Tibial artery (tissue), 4 donors: ENCODE measurements at regions not wholly inside any gene's neighbourhood (a gene's known extent, or its start where the extent isn't known, plus 50 kb on each side); places are given as distances from the start of the nearest gene placed in this dataset.

Source experiments
- DNase-seq, 2 donors: peaks; one replicate each; pipeline ENCODE4 v3.0.0-alpha.2; 2019
- H3K27ac ChIP-seq, 2 donors: fragments of 200-600 bp; sonication (generic) in 1 of 2; 1 replicate in 1 of 2; 2 replicates in 1 of 2; pipeline ENCODE4 v1.5.1; 2018 to 2019; ENCODE audit warnings: mild to moderate bottlenecking in 1 of 2
- H3K27me3 ChIP-seq, 2 donors: fragments of 200-600 bp; sonication (generic) in 1 of 2; one replicate each; pipeline versions ENCODE4 v1.5.1 to v1.6.0; 2016 to 2019
- H3K36me3 ChIP-seq, 3 donors: fragments of 200-600 bp; sonication (generic) in 2 of 3; one replicate each; pipeline ENCODE4 v1.5.1; 2016 to 2019; ENCODE audit warnings: mild to moderate bottlenecking in 2 of 3
- H3K4me1 ChIP-seq, 4 donors: fragments of 200-600 bp; sonication (generic) in 2 of 4; 1 replicate in 3 of 4; 2 replicates in 1 of 4; pipeline ENCODE4 v1.5.1; 2016 to 2019
- H3K4me3 ChIP-seq, 2 donors: fragments of 200-600 bp; sonication (generic) in 1 of 2; 1 replicate in 1 of 2; 2 replicates in 1 of 2; pipeline ENCODE4 v1.5.1; 2018 to 2019; ENCODE audit warnings: mild to moderate bottlenecking in 2 of 2
- H3K9me3 ChIP-seq, 3 donors: fragments of 200-600 bp; sonication (generic) in 1 of 3; one replicate each; pipeline ENCODE4 v1.5.1; 2016 to 2019
- intact Hi-C: fragments of 100-400 bp; cut with DNase I; formaldehyde crosslinking; loops from one replicate; pipeline ENCODE4 v1.15.0; 2023; ENCODE audit warnings: low total_unique reads
- TF ChIP-seq, protein P1 (sequence below), 2 experiments: fragments of 200-600 bp in 1 of 2; fragments of 450-650 bp in 1 of 2; IDR thresholded peaks; one replicate each; pipeline ENCODE4 v1.5.1; 2017 to 2019; ENCODE audit warnings: antibody characterized with exemption in 2 of 2, mild to moderate bottlenecking in 1 of 2, moderate library complexity in 1 of 2

DNA sequence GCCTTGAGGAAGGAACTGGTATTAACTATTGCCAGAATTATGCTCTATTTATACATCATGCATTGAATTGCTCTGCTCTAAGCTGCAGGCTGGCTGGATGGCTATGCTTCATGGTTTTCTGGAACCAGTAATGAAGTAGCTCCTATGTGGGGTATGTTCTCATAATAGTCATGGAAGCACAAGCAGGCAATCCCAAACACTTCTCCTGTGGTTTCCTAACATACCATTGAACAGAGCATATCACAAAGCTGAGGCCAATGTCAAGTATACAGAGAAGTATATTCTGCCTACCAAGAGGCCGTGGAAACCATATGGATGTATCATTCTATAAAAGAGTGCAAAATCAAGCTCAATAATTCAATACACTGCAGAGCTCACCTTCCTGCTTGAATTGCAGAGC, 1752.4 kb upstream of the FLRT2 start:
- no peaks in the 10 kb centered on the region for H3K36me3 ChIP-seq
- no peak overlapping the region for H3K4me3 ChIP-seq
- no peaks in the 10 kb centered on the region for H3K27me3 ChIP-seq
- intact Hi-C loops: no loop called here
- DNase-seq: no peak
- H3K27ac ChIP-seq: no peak overlapping the region
- TF ChIP-seq, protein P1, sequence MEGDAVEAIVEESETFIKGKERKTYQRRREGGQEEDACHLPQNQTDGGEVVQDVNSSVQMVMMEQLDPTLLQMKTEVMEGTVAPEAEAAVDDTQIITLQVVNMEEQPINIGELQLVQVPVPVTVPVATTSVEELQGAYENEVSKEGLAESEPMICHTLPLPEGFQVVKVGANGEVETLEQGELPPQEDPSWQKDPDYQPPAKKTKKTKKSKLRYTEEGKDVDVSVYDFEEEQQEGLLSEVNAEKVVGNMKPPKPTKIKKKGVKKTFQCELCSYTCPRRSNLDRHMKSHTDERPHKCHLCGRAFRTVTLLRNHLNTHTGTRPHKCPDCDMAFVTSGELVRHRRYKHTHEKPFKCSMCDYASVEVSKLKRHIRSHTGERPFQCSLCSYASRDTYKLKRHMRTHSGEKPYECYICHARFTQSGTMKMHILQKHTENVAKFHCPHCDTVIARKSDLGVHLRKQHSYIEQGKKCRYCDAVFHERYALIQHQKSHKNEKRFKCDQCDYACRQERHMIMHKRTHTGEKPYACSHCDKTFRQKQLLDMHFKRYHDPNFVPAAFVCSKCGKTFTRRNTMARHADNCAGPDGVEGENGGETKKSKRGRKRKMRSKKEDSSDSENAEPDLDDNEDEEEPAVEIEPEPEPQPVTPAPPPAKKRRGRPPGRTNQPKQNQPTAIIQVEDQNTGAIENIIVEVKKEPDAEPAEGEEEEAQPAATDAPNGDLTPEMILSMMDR (IDR thresholded peaks at IDR 0.05): no peak
- H3K4me1 ChIP-seq: no peaks in the 10 kb centered on the region
- H3K9me3 ChIP-seq: no peaks in the 10 kb centered on the region

- Histone ChIP-seq H3K4me1 (no peaks in the 10 kb centered on the region), H3K27ac (no peak overlapping the region), H3K36me3 (no peaks in the 10 kb centered on the region), H3K27me3 (no peaks in the 10 kb centered on the region), H3K4me3 (no peak overlapping the region), H3K9me3 (no peaks in the 10 kb centered on the region)
- TF ChIP-seq, protein P1 (IDR thresholded peaks at IDR 0.05): no peak
- no peak for DNase-seq
- intact Hi-C loops: no loop called here
These were observed 1750.7 kb upstream of the FLRT2 start for GRCh38 chr14:83779266-83779665.

DNA sequence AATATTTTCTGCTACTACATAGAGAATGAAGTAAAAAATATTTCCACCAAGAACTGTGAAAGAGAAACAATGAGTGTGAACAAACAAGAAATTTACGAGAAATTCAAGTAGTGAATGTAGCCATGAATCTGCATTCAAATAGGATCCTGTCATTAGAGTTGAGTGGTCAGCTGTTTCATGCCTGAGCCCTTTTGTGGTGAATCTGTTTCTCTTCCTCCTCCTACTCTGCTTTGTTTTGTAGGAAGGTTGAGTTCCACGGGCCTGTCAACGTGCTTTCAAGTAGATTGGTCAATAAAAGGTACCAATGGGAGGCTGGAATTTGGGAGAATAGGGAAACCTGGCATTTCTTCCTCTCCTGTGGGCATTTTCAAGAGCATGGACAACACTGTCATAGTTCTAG, 1749.6 kb upstream of the FLRT2 start:
- H3K27ac ChIP-seq: no peak overlapping the region
- intact Hi-C loops: no loop called here
- H3K9me3 ChIP-seq: no peaks in the 10 kb centered on the region
- TF ChIP-seq, protein P1 (IDR thresholded peaks at IDR 0.05): no peak
- no peaks in the 10 kb centered on the region for H3K4me1 ChIP-seq
- DNase-seq: no peak
- H3K4me3 ChIP-seq: no peak overlapping the region
- H3K36me3 ChIP-seq: no peaks in the 10 kb centered on the region
- H3K27me3 ChIP-seq: no peaks in the 10 kb centered on the region

- H3K9me3 ChIP-seq: no peaks in the 10 kb centered on the region
- intact Hi-C loops: no loop called here
- no peak for DNase-seq
- H3K27me3 ChIP-seq: no peaks in the 10 kb centered on the region
- H3K36me3 ChIP-seq: no peaks in the 10 kb centered on the region
- TF ChIP-seq, protein P1 (IDR thresholded peaks at IDR 0.05): no peak
- no peak overlapping the region for H3K4me3 ChIP-seq
- H3K27ac ChIP-seq: no peak overlapping the region
- H3K4me1 ChIP-seq: no peaks in the 10 kb centered on the region
These were observed 1731.5 kb upstream of the FLRT2 start for GRCh38 chr14:83798421-83798820.

GRCh38 chr14:83799233-83799632, 1730.7 kb upstream of the FLRT2 start:
- H3K27me3 ChIP-seq: no peaks in the 10 kb centered on the region
- no peak for DNase-seq
- H3K4me3 ChIP-seq: no peak overlapping the region
- no peaks in the 10 kb centered on the region for H3K9me3 ChIP-seq
- H3K27ac ChIP-seq: no peak overlapping the region
- H3K4me1 ChIP-seq: no peaks in the 10 kb centered on the region
- intact Hi-C loops: no loop called here
- H3K36me3 ChIP-seq: no peaks in the 10 kb centered on the region
- TF ChIP-seq, protein P1 (IDR thresholded peaks at IDR 0.05): no peak

DNA sequence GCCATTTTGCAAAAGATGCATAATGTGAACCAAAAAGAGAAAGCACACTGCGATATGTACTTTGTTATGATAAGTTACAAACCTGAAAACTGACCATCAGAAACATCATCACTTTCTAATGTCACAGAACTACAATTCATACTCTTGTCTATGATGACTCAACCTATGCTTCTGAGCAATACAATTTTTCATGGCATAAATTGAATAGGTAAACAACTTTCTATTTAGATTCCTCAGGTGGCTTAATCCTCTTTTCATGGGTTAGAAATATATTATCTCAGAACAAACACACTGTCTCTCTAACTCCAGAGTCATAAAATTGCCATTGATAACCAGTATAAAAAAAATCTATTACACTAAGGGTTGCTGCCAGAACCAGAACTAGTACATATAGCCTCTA, 1715.0 kb upstream of the FLRT2 start:
- no peaks in the 10 kb centered on the region for H3K4me1 ChIP-seq
- TF ChIP-seq, protein P1 (IDR thresholded peaks at IDR 0.05): no peak
- no peak for DNase-seq
- no peak overlapping the region for H3K27ac ChIP-seq
- intact Hi-C loops: no loop called here
- H3K9me3 ChIP-seq: no peaks in the 10 kb centered on the region
- no peaks in the 10 kb centered on the region for H3K36me3 ChIP-seq
- H3K4me3 ChIP-seq: no peak overlapping the region
- no peaks in the 10 kb centered on the region for H3K27me3 ChIP-seq
